A204.1 (cell line): ENCODE measurements at regions not wholly inside any gene's neighbourhood (a gene's known extent, or its start where the extent isn't known, plus 50 kb on each side); places are given as distances from the start of the nearest gene placed in this dataset.
A peak's percentile ranks its signal among the peaks of the same experiment; 100 is the strongest.

Source experiments
- FAIRE-seq: peaks from 2 replicates; lab custom pipeline; 2012; peaks lifted over from hg19 to GRCh38; lab: Jason Lieb, UNC

DNA sequence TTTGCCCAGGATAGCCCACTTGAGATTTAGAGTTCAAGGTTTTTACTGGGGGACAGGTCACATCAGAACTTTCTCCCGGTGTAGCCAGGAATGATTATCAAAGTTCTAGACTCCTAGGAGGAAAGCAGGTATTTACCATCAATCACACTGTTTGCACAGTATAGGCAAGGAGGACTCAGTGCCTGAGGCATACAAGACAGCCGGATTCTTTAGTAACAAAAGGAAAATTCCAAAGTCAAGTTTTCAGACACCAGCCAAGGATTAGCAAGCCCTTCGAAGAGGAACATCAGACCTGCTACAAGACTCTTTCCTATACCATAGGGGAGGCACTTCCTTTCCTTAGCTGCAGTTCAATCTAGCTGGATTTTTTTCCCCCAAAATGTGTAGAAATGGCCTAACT, 197.8 kb upstream of the USP25 start:
- no peak for FAIRE-seq

DNA sequence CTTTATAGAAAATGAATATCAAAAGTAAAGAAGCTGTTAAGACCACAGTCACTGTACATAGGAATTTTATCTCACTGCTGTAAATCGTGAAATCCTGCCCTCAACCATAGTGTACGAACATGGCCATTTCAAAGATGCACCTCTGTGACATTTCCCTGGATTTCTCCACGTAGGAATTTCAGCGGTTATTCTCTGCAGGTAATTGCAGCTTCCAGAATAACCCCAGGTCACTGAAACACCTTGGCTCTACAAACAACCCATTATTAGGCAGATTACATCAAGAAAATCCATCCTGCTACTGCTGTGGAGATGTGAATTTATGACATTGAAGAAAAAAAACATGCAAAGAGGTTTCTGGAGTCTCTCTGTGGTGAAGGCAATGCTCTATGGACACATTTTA, 196.2 kb upstream of the USP25 start:
- no peak for FAIRE-seq

DNA sequence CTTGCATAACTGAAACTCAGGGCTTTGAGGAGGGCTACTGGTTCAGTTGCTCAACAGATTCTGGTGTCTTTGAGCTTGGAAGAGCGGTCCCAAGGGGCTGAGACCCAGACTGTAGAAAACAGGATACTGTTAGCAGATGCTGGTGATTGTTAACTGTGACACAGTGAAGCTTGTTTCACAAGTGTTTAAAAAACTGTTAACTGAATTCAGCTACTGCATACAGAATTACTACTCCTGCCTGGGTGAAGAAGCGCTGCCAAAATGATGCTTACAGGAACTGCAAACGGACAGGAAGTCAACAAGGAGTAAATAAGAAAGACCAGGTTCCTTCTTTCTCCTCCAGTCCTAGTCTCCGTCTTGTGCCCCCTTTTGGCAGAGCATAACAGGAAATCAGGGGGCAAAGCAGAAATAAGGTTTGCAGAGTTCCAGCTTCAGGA, 195.3 kb upstream of the USP25 start:
- no peak for FAIRE-seq

DNA sequence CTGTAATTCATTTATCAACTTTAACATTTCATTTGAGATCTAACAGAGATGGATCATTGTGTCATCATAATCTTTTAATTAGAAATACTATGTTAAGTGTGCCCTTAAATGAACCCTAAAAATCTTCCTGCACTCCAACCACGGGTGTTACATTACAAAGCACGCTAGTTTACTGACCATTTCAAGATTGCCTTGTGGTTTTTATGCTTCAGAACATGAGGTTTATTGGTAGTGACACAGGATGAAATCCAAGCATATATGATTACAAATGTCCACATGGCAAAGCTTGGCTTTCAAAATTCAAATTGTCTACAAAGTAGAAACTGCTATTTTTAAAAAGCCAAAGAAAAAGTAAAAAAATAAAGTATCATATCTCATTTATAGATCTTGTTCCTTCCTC, 190.4 kb upstream of the USP25 start:
- FAIRE-seq, result no peak

DNA sequence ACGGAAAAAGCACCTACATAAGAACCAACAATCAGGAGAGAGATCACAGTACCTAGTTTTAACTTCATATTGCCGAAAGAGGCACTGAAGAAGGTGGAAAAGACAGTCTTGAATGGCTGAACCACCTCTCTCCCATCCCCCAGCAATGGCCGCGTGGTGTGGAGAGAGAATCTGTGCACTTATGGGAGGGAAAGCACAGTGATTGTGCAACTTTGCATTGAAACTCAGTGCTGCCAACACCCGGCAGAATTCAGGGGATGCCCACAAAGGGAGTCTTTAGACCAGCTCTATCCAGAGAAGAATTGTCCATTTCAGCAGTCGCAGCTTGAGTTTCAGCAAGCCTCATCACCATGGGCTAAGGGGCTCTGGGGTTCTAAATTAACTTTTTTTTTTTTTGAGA, 186.3 kb upstream of the USP25 start:
- no peak for FAIRE-seq

DNA sequence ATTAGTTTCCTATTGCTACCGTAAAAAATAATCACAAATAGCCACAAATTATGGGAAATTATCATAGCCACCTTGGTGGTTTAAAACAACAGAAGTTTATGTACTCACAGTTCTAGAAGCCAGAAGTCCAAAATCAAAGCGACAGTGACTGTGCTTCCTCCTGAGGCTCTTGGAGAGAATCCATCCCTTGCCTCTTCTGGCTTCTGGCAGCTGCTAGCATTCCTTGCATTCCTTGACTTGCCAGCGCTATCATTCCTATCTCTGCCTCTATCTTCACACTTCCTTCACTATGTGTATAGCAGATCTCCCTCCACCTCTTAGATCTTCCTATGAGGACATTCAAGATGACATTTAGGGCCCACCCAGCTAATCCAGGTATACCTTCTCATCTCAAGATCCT, 180.1 kb upstream of the USP25 start:
- no peak for FAIRE-seq

DNA sequence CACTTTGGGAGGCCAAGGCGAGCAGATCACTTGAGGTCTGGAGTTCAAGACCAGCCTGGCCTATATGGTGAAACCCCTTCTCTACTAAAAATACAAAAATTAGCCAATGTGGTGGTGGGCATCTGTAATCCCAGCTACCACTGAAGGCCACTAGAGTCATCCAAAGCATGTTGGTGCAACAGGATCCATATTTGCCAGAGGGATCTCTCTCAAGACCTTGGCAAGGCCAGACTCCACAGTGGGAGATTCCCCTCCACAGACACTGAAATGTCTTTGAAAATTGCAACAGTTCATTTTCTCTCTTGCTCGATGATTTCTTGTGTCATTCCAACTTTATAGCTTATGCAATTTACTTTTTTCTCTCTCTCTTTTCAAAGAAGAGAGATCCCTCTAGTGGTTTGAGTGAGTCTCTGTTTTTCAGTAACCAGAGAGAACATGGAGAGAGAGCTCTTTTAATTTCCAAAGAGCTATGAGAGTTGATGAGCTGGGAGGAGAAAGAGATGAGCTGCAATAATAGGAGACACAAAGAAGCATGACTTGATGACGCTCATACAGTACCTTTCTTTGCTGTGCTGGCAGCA, 176.8 kb upstream of the USP25 start:
- no peak for FAIRE-seq

DNA sequence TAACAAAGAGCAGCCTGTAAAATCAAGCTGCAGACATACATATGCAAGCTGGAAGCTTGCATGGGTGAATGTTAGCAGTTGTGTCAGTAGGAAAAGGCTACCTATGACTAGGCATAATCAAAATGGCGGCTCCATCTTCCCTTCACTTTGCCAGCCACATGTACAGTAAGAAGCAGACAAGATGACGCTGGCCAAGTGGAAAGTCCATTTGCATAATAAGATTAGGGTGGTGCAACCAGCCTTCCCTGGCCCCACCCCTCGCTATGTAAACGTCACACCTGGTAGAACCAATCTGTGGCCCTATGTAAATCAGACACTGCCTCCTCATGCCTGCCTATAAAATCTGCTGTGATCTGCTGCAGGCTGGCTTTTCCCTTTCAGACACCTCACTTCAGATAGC, 171.9 kb upstream of the USP25 start:
- FAIRE-seq, result no peak

DNA sequence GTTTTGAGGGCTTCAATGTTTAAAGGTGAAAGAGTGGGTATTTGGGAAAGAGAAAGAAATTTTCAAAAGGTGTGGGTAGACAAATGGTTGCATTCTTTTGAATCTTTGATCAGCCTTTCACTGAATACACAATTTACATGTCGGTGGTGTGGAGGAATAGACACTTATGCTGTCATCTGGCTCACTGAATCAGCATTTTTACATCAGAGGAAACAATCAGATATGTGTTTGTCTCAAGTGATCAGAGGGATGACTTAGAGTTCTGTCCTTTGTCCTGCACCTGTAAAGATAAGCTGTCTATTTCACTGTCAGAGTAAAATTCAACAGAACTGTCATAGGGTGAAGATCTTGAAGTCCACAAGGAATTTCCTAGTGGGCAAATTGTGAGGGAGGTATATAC, 170.9 kb upstream of the USP25 start:
- FAIRE-seq, result no peak

DNA sequence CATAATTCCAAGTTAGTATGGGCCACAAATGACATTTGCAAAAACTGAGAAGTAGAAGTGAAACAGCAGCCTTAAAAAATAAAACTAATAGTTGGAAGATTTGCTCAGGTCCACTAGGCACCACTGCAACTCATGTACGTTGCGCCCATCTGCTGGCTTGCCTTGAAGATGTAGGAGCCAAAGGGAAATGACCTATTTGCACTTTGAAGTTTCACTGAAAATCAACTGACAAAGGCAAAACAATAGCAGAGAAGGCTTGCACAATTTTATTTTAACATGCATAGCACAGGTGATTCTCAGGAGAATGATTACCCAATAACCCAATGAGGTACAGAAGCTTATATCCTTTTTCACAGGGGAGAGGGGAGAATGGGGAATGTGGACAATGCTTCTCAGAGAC, 170.1 kb upstream of the USP25 start:
- no peak for FAIRE-seq

DNA sequence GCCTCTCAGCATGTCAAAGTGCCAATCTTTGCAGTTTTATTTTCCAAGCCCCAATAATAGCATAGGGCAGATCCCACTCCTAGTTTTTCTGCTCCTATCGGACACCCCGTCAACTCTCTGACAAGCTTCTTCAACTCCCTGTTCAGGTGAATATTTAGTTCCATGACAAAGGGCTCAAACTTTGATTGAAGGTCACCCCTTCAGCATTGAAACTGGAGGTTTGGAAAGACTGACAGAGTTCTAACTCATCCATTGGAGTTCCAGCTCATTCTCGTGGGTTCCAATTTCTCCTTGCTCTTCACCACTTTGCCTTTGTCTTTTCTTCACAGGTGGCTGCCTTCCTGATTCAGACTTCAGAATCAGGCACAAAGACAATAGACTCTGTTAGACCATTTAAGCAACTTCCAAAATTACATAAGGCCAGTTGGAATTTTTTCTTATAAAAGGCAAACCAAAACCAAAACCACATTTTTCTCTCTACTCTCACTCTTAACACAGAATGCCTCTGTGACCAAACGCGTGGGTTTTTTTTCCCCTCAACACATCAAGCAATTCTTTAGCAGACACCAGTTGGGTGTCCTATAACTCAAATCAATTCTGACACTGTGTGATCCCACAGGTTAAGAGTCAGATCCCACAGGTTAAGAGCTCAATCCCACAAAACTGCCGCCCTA, 169.3 kb upstream of the USP25 start:
- no peak for FAIRE-seq

DNA sequence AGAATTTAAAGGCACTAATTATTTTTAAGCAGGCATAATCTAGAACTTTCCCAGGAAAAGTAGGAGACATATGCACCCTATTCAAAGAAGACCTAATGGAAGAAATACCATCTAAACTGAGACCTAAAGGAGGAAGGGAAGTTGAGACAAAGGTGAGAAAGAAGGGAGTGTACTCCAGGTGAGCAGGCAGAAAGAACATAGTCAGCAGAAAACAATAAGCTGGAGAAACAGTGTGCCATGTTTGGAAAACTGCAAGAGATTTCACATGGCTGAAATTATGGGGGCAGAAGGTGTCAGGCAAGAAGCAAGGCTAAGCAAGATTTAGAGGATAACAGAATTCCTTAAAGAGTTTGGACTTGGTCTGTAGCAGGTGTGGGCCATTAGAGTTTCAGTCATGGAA, 167.0 kb upstream of the USP25 start:
- no peak for FAIRE-seq

DNA sequence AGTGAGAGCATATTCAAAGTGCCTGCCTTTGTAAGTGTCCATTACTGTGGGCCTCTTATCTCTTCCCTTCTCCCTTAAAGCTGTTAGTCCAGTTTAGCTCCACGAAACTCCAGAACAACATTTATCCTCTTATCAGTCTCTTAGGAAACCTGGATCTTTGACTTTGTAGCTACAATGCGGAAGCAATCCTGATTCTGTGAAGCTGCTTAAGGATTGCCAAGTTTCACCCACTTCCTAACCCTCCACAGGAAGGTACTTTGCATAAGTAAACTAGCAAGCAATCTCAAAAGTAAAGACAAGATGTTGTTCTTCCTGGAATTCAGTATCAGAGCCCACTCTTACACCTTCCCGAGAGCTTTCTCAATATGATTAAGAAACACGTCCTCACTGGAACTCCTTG, 164.9 kb upstream of the USP25 start:
- no peak for FAIRE-seq

DNA sequence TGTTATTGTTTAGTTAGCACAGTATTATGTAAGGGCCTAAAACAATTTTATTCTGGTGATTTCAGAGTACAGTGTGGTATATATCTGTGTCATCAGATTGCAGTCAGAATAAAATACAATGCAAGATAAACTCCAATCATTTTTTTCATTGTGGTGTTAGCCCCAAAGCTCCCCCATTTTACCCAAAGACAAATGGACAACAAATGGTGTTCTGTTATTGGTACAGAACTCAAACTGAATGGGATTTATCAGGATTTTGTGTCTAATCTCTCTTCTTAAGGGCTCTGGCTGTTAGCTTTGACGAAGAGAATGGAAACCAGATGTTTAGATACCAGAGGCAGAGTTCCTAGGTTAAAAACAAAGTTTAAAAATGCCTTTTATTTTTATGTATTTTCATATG, 163.1 kb upstream of the USP25 start:
- FAIRE-seq, result no peak

DNA sequence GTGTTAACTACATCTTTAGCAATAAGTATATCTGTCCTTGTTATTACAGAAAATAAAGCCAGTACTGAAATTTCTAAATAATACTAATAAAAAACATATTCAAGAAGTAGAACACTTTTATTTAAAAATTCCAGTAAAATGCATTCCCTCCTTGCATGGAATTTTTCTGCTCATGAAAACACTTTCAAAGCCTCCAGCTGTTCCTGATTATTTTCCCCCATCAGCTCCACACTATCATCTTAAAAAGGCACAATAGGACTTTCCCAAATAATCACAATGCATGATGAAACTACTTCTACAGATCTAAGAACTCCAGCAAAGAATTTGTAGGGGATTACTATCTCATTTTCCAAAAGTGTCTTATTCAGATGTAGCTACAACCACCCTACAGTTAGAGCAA, 162.6 kb upstream of the USP25 start:
- no peak for FAIRE-seq

DNA sequence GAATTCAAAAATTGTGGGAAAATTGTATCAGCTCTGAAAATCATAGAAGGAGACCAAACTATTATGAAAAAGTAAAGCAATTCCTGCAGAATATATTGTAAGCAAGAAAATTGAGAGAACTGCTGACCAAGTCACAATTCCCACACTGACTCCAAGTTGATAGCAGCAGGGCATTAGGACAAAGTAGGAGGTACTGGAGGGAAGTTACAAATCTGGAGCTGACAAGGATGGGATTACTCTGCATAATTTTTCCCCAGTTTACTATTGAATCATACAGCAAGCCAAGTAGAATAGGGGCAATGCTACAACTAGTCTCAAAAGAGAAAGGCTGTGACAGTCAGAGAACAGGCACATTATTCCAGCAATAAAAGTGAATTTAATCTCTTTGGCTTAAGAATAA, 161.3 kb upstream of the USP25 start:
- no peak for FAIRE-seq

DNA sequence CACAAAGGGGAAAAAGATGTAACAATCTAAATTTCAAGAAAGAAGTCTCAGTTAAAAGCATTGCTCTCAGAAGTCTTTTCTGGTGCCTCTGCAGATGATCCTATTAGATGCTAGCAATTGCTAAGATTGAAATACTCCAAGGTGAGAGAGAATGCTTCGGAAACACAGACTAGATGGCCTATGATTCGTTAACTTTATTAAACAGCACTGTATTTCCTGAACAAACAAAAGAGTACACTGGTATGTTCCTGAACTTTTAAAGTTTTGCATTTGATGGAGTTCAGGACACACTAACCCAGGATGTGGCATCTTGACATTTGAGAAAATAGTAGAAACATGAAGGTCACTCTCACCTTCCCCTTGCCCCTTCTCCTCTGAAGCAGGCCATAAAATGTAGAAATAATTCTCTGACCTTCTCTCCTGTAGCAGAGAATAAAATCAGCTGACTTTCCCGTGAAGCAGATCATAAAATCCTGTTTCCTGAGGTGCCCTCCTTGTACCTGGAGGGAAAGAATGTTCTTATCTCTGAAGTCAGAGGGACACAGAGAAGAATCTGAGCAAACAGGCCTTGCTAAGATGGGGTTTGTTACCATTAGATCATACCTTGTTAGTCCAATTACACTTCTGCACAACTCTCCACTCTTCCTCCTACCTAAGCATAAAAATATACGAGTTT, 142.9 kb upstream of the USP25 start:
- no peak for FAIRE-seq

DNA sequence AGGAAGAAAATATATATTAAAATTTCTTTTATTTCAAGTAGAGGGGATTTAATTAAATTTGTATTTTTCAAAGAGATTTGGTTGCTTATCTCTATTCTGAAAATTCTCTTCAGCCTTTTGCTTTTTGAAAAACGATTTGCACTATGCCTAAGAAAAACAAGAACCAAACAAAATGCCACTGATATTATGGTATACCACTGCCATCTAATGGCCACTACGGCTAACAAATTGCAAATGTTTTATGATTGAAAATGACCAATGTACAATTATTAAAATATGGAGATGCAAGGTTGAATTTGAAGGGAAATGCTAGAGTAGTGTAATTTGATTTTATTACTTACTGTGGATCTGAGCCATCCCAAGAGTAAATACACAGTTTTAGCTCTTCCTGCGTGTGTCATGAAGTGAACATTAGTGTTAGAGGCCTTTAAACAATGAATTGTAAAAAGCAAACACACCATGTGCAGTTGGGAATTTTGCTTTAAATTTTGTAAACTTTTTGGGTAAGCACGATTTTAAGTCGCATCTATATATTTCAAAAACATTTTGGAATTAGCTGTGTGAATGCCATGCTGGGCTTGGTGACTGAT, 137.4 kb upstream of the USP25 start:
- FAIRE-seq, result peak; percentile 98

DNA sequence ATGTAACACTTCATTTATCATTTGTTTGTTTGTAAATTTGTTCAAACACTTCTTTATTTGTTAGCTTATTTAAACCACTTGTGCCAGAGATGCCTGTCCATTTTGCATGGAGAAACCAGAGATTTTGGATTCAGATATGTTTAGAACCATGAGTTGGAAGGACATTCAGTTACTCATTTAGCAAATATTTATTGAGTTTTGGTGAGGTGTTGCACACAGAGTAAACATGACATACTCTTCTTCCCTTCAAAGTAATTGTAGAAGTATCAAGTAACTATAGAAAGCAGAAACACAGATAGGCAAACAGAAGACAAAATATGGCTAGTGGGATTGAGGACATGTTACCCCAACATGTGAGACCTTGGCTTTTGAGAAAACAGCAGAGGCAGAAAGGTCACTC, 136.8 kb upstream of the USP25 start:
- no peak for FAIRE-seq

DNA sequence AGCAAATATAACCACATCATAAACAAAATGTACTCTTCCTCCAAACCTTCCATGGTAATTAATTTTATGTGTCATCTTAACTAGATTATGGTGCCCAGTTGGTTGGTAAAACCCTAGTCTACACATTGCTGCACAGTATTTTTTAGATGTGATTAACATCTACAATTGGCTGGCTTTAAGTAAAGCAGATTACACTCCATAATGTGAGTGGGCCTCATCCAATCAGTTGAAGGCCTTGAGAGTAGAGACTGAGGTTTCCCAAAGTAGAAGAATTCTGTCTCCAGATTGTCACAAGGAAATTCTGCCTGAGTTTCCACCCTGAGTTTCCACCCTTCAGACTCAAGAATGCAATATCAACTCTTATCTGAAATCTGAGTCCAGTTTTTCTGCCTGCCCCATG, 128.4 kb upstream of the USP25 start:
- FAIRE-seq, result no peak

DNA sequence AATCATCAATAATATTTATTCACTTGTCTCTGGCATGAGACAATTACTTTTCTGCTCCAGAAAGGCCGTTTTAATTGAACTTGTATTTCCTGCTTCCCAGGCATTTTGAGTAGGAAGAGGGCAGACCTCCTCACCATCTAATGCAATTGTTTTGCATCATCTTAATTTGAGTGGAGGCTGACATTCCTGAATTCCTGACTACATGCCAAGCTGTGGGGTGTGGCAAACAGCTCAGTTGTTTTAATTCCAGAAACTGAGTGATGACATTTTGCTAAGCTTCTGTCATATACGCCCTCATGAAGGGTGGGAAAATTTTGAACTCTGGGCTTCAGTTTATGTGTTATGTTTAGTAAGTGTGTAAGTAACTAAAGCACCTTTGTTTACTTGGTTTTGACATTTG, 125.4 kb upstream of the USP25 start:
- no peak for FAIRE-seq

DNA sequence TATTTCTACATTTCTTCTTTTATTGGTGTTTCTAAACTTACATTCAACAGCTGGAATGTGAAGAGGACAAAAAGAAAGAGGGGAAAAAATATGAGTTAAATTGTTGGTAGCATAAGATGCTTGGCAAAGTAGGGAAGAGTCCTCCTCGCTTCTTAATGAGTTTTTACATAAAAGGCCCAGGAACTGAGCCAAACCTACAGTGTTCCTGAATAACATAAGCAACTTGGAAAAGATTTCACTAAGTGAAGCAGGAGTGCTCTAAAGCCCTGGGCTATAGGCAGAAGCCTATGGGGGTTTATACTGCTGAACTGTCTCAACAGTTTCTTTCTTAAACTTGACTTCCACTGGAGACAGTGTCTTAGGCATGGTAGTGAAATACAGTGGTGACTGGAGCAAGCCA, 115.0 kb upstream of the USP25 start:
- no peak for FAIRE-seq

DNA sequence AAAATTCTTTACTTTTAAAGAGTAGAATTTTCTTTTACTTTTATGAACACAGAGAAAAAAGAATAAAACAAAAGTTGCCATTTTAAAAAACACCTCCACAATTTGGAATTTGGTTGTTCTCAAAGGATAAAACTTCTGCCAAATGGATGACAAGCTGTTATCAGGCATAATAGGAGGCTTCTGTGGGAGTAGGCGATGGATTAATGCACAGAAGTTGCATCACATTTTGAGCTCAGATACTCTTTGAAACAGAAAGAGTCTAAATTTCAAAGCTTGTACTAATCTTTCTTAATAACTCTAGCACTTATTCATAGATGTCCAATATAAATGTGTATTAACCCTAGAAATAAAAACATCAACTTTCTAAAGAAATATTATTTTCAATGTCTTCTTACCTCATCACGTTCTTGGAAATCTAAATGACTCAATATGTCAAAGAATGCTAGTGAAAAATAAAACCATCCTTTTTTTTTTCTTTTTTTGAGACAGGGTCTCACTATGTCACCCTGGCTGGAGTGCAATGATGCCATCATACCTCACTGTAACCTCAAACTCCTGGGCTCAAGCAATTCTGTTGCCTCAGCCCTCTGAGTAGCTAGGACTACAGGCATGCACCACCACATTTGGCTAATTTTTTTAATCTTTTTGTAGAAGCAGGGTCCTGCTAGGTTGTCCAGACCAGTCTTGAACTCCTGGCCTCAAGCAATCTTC, 112.8 kb upstream of the USP25 start:
- no peak for FAIRE-seq
